Glutamatergic neuron (in vitro differentiated cells): ENCODE measurements at regions not wholly inside any gene's neighbourhood (a gene's known extent, or its start where the extent isn't known, plus 50 kb on each side); places are given as distances from the start of the nearest gene placed in this dataset.

Source experiments
- DNase-seq: peaks from one replicate; pipeline ENCODE4 v3.0.0; 2022
- H3K27ac Mint-ChIP-seq: one replicate; pipeline ENCODE4 v1.8.0; 2020; ENCODE audit warnings: mild to moderate bottlenecking, mixed read lengths, inconsistent platforms; ENCODE audit not compliant: unreplicated experiment
- H3K27me3 Mint-ChIP-seq: one replicate; pipeline ENCODE4 v1.8.0; 2020; ENCODE audit warnings: mild to moderate bottlenecking, moderate library complexity, mixed read lengths, inconsistent platforms; ENCODE audit not compliant: unreplicated experiment
- H3K36me3 Mint-ChIP-seq: one replicate; pipeline ENCODE4 v1.8.0; 2020; ENCODE audit warnings: mild to moderate bottlenecking, mixed read lengths, inconsistent platforms; ENCODE audit not compliant: unreplicated experiment
- H3K4me1 Mint-ChIP-seq: one replicate; pipeline ENCODE4 v1.8.0; 2020; ENCODE audit warnings: mild to moderate bottlenecking, low read depth, mixed read lengths, inconsistent platforms; ENCODE audit not compliant: unreplicated experiment
- H3K4me3 Mint-ChIP-seq: one replicate; pipeline ENCODE4 v1.8.0; 2020; ENCODE audit warnings: mild to moderate bottlenecking, mixed read lengths, inconsistent platforms; ENCODE audit not compliant: unreplicated experiment
- H3K9me3 Mint-ChIP-seq: one replicate; pipeline ENCODE4 v1.8.0; 2020; ENCODE audit warnings: mild to moderate bottlenecking, moderate library complexity, mixed read lengths, inconsistent platforms; ENCODE audit not compliant: unreplicated experiment
- TF ChIP-seq, protein P1 (sequence below): fragments of 200-600 bp; sonication (generic); IDR thresholded peaks from one replicate; pipeline ENCODE4 v1.5.0; 2021; ENCODE audit not compliant: partially characterized antibody, unreplicated experiment

DNA sequence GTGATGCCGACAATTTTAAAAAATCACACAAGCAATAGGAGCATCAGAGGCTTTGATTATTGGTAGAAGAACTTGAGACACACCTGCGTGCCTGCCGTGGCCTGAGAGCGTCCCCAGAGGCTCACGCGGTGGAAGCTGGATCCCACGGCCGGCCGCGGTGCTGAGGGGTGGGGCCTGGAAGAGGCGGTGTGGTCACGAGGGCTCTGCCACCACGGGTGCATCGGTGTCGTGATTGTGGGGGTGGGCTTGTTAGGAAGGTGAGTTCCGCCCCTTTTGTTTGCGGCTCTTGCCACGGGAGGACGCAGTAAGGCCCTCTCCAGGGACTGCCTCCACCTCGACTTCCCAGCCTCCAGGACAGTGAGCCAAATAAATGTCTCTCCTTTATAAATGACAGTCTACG is 77.2 kb upstream of the ADRA2C start:
- H3K36me3 Mint-ChIP-seq, result peaks cover 8% of the 10 kb centered on the region
- H3K4me1 Mint-ChIP-seq, result peaks cover 2% of the 10 kb centered on the region
- no peak overlapping the region for H3K4me3 Mint-ChIP-seq
- H3K27ac Mint-ChIP-seq, result no peak overlapping the region
- peak; percentile 5 for DNase-seq
- H3K9me3 Mint-ChIP-seq, result peaks cover 8% of the 10 kb centered on the region
- TF ChIP-seq, protein P1, sequence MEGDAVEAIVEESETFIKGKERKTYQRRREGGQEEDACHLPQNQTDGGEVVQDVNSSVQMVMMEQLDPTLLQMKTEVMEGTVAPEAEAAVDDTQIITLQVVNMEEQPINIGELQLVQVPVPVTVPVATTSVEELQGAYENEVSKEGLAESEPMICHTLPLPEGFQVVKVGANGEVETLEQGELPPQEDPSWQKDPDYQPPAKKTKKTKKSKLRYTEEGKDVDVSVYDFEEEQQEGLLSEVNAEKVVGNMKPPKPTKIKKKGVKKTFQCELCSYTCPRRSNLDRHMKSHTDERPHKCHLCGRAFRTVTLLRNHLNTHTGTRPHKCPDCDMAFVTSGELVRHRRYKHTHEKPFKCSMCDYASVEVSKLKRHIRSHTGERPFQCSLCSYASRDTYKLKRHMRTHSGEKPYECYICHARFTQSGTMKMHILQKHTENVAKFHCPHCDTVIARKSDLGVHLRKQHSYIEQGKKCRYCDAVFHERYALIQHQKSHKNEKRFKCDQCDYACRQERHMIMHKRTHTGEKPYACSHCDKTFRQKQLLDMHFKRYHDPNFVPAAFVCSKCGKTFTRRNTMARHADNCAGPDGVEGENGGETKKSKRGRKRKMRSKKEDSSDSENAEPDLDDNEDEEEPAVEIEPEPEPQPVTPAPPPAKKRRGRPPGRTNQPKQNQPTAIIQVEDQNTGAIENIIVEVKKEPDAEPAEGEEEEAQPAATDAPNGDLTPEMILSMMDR, result no peak
- H3K27me3 Mint-ChIP-seq, result peaks cover 4% of the 10 kb centered on the region

DNA sequence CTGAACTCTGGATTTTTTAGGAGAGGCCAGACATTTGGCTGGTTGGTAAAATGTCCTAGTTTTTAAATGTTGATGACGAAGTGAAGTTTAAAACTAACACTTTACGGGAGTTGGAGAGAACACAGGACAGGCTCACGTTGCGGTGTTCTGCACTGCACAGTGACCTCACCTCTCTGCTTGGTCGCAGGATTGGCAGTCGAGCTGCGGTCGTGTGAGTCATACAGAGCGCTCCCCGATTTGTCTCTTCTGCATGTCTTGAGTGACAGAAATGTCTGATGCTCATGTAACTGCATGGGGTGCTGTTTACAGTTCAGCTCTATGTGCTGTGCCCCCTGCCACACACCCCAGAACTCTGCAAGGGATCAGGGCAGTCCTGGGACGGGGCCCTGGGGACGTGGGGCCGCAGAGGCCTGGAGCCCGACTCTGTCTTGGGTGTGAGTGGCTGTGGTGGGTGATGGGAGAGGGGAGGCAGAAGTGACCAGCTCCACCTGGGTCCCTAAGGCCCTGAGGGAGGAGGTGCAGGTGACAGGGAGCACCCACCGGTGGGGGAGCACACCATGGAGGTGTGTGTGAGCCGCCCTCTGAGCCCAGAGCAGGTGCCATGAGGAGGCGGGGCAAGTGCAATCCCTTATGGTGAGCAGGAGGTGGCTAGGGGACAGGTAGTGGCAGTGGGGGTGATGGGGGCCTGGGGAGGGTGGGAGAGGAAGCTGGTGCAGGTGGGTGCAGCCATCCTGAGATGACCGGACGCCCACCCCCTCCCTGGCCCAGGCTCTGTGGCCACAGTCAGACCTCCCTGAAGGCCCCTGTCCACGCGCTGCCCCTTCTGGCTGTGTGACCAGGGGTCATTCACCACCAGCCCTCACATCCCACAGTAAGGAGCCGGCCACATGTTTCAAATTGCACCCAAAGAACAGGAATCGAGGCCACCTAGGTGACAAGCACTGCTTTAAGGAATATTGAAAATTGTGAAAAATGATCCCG is 77.9 kb upstream of the ADRA2C start:
- Mint-ChIP-seq H3K27me3 (peaks cover 4% of the 10 kb centered on the region), H3K4me3 (no peak overlapping the region), H3K4me1 (peaks cover 2% of the 10 kb centered on the region), H3K36me3 (peaks cover 4% of the 10 kb centered on the region), H3K27ac (no peak overlapping the region), H3K9me3 (peaks cover 7% of the 10 kb centered on the region)
- DNase-seq, result peak; percentile 9
- TF ChIP-seq, protein P1, result no peak

DNA sequence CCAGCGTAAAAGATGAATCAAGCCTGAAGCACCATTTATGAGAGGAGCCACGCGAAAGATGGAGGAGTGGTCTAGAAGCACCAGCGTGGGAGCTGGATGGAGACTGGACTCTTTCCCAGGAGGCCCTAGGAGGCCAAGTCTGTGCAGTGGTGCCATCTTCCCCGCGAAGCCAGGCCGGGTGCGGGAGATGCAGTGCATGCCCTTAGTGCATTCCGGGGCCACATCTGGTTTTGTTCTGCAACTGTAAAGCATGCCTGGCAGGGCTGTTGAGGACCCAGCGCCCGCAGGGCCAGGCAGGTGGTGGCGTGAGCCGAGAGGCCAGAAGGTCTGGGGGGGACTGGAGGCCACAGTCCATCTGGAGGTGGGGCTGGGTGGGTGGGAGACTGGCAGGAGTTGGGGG is 78.6 kb upstream of the ADRA2C start:
- peaks cover 4% of the 10 kb centered on the region for H3K27me3 Mint-ChIP-seq

DNA sequence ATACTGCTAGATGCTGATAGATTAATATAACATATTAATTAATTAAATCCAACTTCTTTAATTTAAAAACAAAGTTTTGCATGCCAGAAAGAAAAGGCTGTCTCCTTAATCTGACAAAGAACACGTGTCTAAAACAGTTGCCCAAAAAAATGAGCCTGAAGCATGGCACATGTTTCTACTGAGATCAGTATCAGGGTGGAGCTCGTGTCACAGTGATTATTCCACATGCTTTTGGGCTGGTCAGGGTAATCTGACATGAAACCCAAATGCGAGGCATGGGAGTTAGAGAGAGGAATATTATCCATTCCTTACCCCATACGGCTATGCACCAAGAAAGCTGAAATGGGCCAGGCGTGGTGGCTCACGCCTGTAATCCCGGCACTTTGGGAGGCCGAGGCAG is 79.4 kb upstream of the ADRA2C start:
- Mint-ChIP-seq H3K27me3 (peaks cover 4% of the 10 kb centered on the region), H3K9me3 (peaks cover 8% of the 10 kb centered on the region), H3K27ac (no peak overlapping the region), H3K4me1 (peaks cover 2% of the 10 kb centered on the region), H3K4me3 (no peak overlapping the region), H3K36me3 (peaks cover 1% of the 10 kb centered on the region)
- no peak for DNase-seq
- TF ChIP-seq, protein P1, result no peak

More for the DNA sequence above, 78.6 kb upstream of the ADRA2C start:
- no peak overlapping the region for H3K27ac Mint-ChIP-seq
- peaks cover 2% of the 10 kb centered on the region for H3K4me1 Mint-ChIP-seq
- H3K36me3 Mint-ChIP-seq, result peaks cover 4% of the 10 kb centered on the region
- no peak overlapping the region for H3K4me3 Mint-ChIP-seq
- DNase-seq, result peak; percentile 7
- H3K9me3 Mint-ChIP-seq, result peaks cover 9% of the 10 kb centered on the region
- TF ChIP-seq, protein P1, result no peak

DNA sequence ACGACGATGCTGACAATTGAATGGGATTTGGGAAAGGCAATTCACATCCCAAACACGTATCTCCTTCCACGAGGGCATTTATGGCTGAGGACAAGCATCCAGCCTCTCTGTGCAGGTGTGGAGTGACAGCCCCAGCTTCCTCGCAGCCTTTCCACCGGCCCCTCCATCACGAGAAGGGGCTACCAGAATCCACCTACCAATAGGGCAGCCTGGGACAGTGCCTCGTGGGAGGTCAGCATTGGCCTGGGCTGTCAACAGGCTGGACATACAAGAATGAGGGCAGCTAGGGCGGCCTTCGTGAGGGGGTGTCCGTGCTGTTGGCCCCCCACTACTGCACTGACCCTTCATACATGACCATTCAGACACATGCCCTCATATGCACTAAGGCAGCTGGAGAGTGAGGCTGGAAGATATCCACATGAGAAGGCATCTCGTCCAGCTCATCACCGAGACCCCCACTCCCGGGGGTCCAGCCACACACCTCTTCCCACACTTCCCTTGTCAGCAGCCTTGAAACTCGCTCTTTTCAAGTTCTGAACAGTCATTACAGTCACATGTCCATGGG is 81.0 kb upstream of the ADRA2C start:
- H3K36me3 Mint-ChIP-seq, result no peaks in the 10 kb centered on the region
- no peak overlapping the region for H3K4me3 Mint-ChIP-seq
- TF ChIP-seq, protein P1, result no peak
- H3K27ac Mint-ChIP-seq, result no peak overlapping the region
- peaks cover 6% of the 10 kb centered on the region for H3K9me3 Mint-ChIP-seq
- H3K4me1 Mint-ChIP-seq, result peaks cover 2% of the 10 kb centered on the region
- H3K27me3 Mint-ChIP-seq, result peaks cover 5% of the 10 kb centered on the region
- DNase-seq, result peak; percentile 5
